ENCODE measurements at regions not wholly inside any gene's neighbourhood (a gene's known extent, or its start where the extent isn't known, plus 50 kb on each side); places are given as distances from the start of the nearest gene placed in this dataset.
"Not testable (repeated sequence)": the region's sequence is repeated elsewhere in the genome, so short reads cannot be mapped to it uniquely, and the experiment has no call there.

- Mint-ChIP-seq H3K36me3 (ENCODE audit: low read depth) (no peaks in the 10 kb centered on the region), H3K27me3 (peaks cover 2% of the 10 kb centered on the region), H3K4me3 (no peak overlapping the region), H3K27ac (peak overlapping the region; percentile 22), H3K4me1 (ENCODE audit: low read depth) (peaks cover 63% of the 10 kb centered on the region), H3K9me3 (no peaks in the 10 kb centered on the region)
- intact Hi-C loops (cut with micrococcal nuclease) = no loop called here
Measured at GRCh38 chr3:194874783-194875182, 189.1 kb downstream of the FAM43A start.

DNA sequence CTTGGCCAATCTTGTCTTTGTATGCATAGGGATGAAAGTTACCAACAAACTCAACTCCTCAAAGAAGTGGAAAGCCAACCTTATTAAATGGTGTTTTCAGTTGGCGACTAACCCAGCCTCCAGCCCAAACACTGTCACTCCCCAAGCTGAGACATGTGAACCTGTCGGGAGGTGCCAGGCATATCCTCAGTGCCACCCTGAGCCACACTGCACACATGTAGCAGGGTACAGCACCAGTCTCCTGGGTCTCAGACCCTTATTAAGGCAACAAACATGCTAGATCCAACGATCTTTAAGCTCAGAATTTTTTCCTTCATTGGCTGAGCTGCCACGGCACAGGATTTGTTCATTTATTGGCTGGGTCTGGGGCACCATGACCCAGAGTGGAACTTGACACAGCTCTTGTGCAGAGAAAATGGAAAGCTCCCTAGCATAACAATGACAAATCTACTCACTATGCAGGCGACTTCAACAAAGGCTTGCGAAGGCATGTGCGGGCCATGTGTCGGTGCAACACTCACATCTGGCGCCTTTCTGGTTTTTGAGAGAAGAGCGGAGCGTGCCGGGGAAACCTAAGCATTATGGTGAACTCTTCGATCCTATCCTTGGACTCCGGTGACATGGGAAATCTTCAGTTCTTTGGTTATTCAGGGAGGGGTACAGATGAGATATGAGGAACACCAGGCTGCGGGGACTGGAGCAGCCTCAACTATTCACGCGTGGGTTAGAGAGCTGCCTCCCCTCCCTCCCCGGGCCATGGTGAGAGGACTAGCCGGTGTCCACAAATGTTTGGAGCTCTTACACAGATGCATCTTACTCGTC, 190.1 kb downstream of the FAM43A start:
- Mint-ChIP-seq H3K27ac (peak overlapping the region; percentile 22), H3K36me3 (ENCODE audit: low read depth) (no peaks in the 10 kb centered on the region), H3K27me3 (peaks cover 2% of the 10 kb centered on the region), H3K9me3 (no peaks in the 10 kb centered on the region), H3K4me1 (ENCODE audit: low read depth) (peaks cover 71% of the 10 kb centered on the region), H3K4me3 (no peak overlapping the region)
- intact Hi-C loops (cut with micrococcal nuclease) = no loop called here

DNA sequence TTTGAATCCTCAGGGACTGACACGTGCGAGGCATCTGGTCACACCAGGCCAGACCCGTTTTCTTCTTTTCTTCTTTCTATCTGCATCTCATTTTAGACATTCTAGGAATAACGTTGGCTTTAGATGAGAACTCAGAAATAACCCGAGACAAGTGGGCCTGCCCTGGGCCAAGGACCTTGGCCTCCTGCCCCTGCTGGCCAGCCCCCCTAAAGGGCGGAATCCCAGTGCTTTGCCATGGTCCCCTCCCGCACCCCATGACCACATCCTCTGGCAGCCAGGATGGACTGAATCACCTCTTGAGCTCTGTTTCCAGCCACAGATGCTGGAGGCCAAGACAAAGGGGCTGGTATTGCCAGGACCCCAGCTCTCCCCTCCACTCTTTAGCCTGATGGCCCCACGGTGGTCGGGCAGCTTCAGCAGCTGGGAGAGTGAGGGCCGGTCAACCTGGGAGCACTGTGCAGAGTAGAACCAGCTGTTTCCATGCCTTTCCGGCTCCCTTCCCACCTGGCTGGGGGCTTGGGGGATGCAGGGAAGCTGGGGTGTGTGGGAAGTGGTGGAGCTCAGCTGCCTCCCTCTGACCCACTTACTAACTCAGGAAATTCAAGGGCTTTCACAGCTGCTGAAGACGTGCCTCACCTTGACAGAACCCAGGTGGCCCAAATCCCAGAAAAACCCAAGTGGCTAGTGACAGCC, 190.9 kb downstream of the FAM43A start:
- intact Hi-C loops (cut with micrococcal nuclease) = no loop called here
- no peaks in the 10 kb centered on the region for H3K9me3 Mint-ChIP-seq
- no peak overlapping the region for H3K4me3 Mint-ChIP-seq
- peaks cover 2% of the 10 kb centered on the region for H3K27me3 Mint-ChIP-seq
- no peaks in the 10 kb centered on the region for H3K36me3 Mint-ChIP-seq (ENCODE audit: low read depth)
- peak overlapping the region; percentile 5 for H3K27ac Mint-ChIP-seq
- H3K4me1 Mint-ChIP-seq (ENCODE audit: low read depth) = peaks cover 71% of the 10 kb centered on the region

- no peaks in the 10 kb centered on the region for H3K9me3 Mint-ChIP-seq
- peak overlapping the region; percentile 5 for H3K27ac Mint-ChIP-seq
- intact Hi-C loops (cut with micrococcal nuclease) = no loop called here
- no peak overlapping the region for H3K4me3 Mint-ChIP-seq
- peaks cover 2% of the 10 kb centered on the region for H3K27me3 Mint-ChIP-seq
- H3K4me1 Mint-ChIP-seq (ENCODE audit: low read depth) = peaks cover 69% of the 10 kb centered on the region
- H3K36me3 Mint-ChIP-seq (ENCODE audit: low read depth) = no peaks in the 10 kb centered on the region
Measured at GRCh38 chr3:194877291-194878119, 191.8 kb downstream of the FAM43A start.

DNA sequence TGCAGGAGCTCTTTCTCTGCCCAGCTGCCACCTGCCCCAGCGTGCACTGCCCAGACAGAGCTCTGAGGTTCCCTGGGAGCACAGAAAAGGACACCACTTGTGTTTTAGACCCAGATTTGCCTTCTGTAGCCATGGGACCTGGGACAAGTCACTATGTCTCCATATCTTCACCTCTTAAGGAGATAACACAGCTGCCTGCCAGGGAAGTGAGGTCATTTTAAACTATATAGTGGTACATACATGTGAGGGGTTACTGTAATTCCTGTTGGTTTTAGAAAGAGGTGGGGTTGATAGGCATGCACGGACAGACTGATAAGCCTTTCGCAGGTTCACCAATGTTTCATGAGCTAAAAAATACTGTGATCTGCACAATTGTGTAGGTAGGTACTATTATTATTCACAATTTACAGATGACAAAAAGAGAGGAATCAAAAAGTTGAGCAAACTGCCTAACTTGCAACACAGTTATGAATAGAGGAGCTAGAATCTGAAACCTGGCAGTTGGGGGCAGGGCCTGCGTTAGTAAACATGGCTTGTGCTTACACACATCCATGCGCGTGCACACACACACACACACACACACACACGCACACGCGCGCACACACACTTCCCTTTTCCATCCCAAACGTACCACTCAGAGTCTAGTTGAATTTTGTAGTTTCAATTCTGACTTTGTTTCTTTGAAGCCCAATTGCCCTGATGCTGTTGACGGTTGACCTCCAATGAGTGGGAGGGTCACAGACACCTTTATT, 193.6 kb downstream of the FAM43A start:
- Mint-ChIP-seq H3K27ac (peak overlapping the region; percentile 87), H3K36me3 (ENCODE audit: low read depth) (peaks cover 6% of the 10 kb centered on the region), H3K4me1 (ENCODE audit: low read depth) (peaks cover 57% of the 10 kb centered on the region), H3K9me3 (peaks cover 13% of the 10 kb centered on the region), H3K4me3 (peak overlapping the region; percentile 9), H3K27me3 (peaks cover 2% of the 10 kb centered on the region)
- intact Hi-C loops (cut with micrococcal nuclease) = no loop called here

DNA sequence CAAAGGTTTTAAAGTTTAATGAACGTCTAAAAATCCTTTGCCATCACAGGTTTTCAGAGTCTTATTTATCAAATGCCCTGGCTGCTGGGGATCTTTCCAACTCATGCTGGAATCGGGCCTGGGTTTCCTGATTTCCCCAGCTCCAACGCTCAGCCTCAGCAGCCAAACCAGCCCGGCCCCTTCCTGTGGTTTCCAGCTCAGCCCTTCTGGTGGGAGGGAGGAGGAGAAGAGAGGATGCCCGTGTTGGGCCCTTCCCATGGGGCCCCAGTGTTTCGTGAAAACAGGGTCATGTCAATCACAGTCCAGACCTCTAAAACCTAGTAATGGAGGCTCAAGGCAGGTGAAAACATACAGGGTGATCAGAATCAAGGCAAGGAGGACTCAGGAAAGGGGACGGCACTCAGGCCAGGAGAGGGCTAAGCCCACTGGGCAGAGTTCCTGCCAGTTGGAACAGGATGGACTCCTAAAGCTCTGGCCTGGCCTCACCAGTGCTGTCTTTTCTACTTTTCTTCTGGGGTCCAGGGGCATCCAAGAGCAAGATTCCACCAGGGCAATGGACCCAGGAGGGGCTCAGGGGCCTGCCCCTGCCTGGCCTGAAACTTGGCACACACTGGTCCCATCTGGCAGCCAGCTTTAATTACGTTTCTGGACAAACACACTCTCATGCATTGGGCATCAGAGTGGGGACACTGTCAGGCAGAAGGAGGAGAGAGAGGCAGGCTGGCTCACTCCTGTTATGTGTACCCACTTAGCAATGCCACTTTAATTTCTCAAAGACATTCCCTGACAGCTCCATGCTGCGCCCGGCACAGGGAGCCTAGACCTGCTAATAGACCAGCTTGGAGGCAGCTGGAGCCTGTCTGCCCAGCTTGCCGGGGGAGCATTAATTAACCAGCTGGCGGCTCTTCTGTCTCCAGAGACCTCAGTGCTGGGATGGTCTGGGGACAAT, 194.6 kb downstream of the FAM43A start:
- peaks cover 13% of the 10 kb centered on the region for H3K9me3 Mint-ChIP-seq
- peak overlapping the region; percentile 87 for H3K27ac Mint-ChIP-seq
- intact Hi-C loops (cut with micrococcal nuclease) = no loop called here
- H3K27me3 Mint-ChIP-seq = peaks cover 2% of the 10 kb centered on the region
- peaks cover 6% of the 10 kb centered on the region for H3K36me3 Mint-ChIP-seq (ENCODE audit: low read depth)
- no peak overlapping the region for H3K4me3 Mint-ChIP-seq
- H3K4me1 Mint-ChIP-seq (ENCODE audit: low read depth) = peaks cover 52% of the 10 kb centered on the region

GRCh38 chr3:194880940-194881925, 195.6 kb downstream of the FAM43A start:
- Mint-ChIP-seq H3K27me3 (peaks cover 2% of the 10 kb centered on the region), H3K36me3 (ENCODE audit: low read depth) (peaks cover 6% of the 10 kb centered on the region), H3K4me3 (no peak overlapping the region), H3K27ac (peak overlapping the region; percentile 87), H3K4me1 (ENCODE audit: low read depth) (peaks cover 52% of the 10 kb centered on the region), H3K9me3 (peaks cover 19% of the 10 kb centered on the region)
- intact Hi-C loops (cut with micrococcal nuclease) = no loop called here

- Mint-ChIP-seq H3K4me3 (no peak overlapping the region), H3K36me3 (ENCODE audit: low read depth) (peaks cover 13% of the 10 kb centered on the region), H3K4me1 (ENCODE audit: low read depth) (peaks cover 44% of the 10 kb centered on the region), H3K27me3 (no peaks in the 10 kb centered on the region), H3K9me3 (peaks cover 36% of the 10 kb centered on the region), H3K27ac (no peak overlapping the region)
- intact Hi-C loops (cut with micrococcal nuclease) = no loop called here
Measured at GRCh38 chr3:194884649-194885315, 199.1 kb downstream of the FAM43A start.

GRCh38 chr3:194885766-194886165, 200.1 kb downstream of the FAM43A start:
- Mint-ChIP-seq H3K36me3 (ENCODE audit: low read depth) (peaks cover 13% of the 10 kb centered on the region), H3K9me3 (peaks cover 36% of the 10 kb centered on the region), H3K27me3 (no peaks in the 10 kb centered on the region), H3K4me1 (ENCODE audit: low read depth) (peaks cover 35% of the 10 kb centered on the region), H3K4me3 (no peak overlapping the region), H3K27ac (no peak overlapping the region)
- intact Hi-C loops (cut with micrococcal nuclease) = no loop called here

GRCh38 chr3:194886836-194887235, 201.2 kb downstream of the FAM43A start:
- Mint-ChIP-seq H3K9me3 (peaks cover 36% of the 10 kb centered on the region), H3K4me1 (ENCODE audit: low read depth) (peaks cover 24% of the 10 kb centered on the region), H3K27ac (no peak overlapping the region), H3K4me3 (no peak overlapping the region), H3K36me3 (ENCODE audit: low read depth) (peaks cover 13% of the 10 kb centered on the region), H3K27me3 (no peaks in the 10 kb centered on the region)
- intact Hi-C loops (cut with micrococcal nuclease) = no loop called here

GRCh38 chr3:194888062-194888461, 202.4 kb downstream of the FAM43A start:
- H3K36me3 Mint-ChIP-seq (ENCODE audit: low read depth) = peaks cover 13% of the 10 kb centered on the region
- peaks cover 28% of the 10 kb centered on the region for H3K4me1 Mint-ChIP-seq (ENCODE audit: low read depth)
- H3K27me3 Mint-ChIP-seq; intact Hi-C loops (cut with micrococcal nuclease); H3K4me3 Mint-ChIP-seq: not testable (repeated sequence)
- H3K27ac Mint-ChIP-seq = peak overlapping the region; percentile 72
- H3K9me3 Mint-ChIP-seq = peaks cover 36% of the 10 kb centered on the region
